OCI-LY7 (cell line): ENCODE measurements at regions not wholly inside any gene's neighbourhood (a gene's known extent, or its start where the extent isn't known, plus 50 kb on each side); places are given as distances from the start of the nearest gene placed in this dataset.

Experiments used
- EZH2phosphoT487 ChIP-seq: fragments of 200-600 bp; sonication (generic); IDR thresholded peaks from 2 replicates; pipeline ENCODE4 v1.6.1; 2018; ENCODE audit warnings: low read depth, borderline replicate concordance, mild to moderate bottlenecking, mixed run types, antibody characterized with exemption, low read length, moderate library complexity, mixed read lengths
- TF ChIP-seq, protein P1 (sequence below): fragments of 200-600 bp; sonication (generic); conservative IDR thresholded peaks from 2 replicates; pipeline ENCODE4 v1.5.1; 2014; ENCODE audit warnings: mild to moderate bottlenecking, antibody characterized with exemption, low read length, moderate library complexity, mixed read lengths

GRCh38 chr5:144036476-144036875 lies 134.0 kb downstream of the YIPF5 start:
- TF ChIP-seq, protein P1, sequence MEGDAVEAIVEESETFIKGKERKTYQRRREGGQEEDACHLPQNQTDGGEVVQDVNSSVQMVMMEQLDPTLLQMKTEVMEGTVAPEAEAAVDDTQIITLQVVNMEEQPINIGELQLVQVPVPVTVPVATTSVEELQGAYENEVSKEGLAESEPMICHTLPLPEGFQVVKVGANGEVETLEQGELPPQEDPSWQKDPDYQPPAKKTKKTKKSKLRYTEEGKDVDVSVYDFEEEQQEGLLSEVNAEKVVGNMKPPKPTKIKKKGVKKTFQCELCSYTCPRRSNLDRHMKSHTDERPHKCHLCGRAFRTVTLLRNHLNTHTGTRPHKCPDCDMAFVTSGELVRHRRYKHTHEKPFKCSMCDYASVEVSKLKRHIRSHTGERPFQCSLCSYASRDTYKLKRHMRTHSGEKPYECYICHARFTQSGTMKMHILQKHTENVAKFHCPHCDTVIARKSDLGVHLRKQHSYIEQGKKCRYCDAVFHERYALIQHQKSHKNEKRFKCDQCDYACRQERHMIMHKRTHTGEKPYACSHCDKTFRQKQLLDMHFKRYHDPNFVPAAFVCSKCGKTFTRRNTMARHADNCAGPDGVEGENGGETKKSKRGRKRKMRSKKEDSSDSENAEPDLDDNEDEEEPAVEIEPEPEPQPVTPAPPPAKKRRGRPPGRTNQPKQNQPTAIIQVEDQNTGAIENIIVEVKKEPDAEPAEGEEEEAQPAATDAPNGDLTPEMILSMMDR = no peak
- no peak for TF ChIP-seq EZH2phosphoT487
